Lower lobe of right lung (tissue), 2 donors: ENCODE measurements at regions not wholly inside any gene's neighbourhood (a gene's known extent, or its start where the extent isn't known, plus 50 kb on each side); places are given as distances from the start of the nearest gene placed in this dataset.

ENCODE experiments used
- ATAC-seq, 2 donors: fragments of 200-7000 bp; cut with Tn5 transposase; one replicate each; pipeline ENCODE4 v1.9.1; 2020 to 2022; ENCODE audit warnings: mild to moderate bottlenecking in 2 of 2, moderate library complexity in 2 of 2
- DNase-seq: peaks from one replicate; pipeline ENCODE4 v3.0.0-alpha.2; 2020
- H3K27ac ChIP-seq: fragments of 200-600 bp; one replicate; pipeline ENCODE4 v1.8.0; 2022
- H3K27me3 ChIP-seq: fragments of 200-600 bp; one replicate; pipeline ENCODE4 v1.8.0; 2022; ENCODE audit warnings: low read depth
- H3K36me3 ChIP-seq: fragments of 200-600 bp; one replicate; pipeline ENCODE4 v1.8.0; 2022; ENCODE audit warnings: mild to moderate bottlenecking
- H3K4me1 ChIP-seq: fragments of 200-600 bp; one replicate; pipeline ENCODE4 v1.8.0; 2022
- H3K4me3 ChIP-seq: fragments of 200-600 bp; one replicate; pipeline ENCODE4 v1.8.0; 2022; ENCODE audit warnings: mild to moderate bottlenecking
- H3K9me3 ChIP-seq: fragments of 200-600 bp; one replicate; pipeline ENCODE4 v1.8.0; 2022
- intact Hi-C: fragments of 100-400 bp; cut with DNase I; formaldehyde crosslinking; loops from one replicate; pipeline ENCODE4 v1.11.0; 2022
- TF ChIP-seq, protein P1 (sequence below): fragments of 200-600 bp; IDR thresholded peaks from one replicate; pipeline ENCODE4 v1.8.0; 2022; ENCODE audit warnings: antibody characterized with exemption, mild to moderate bottlenecking
- donor health status: DM: no; HTN: yes; CAD: no; lungs with severe emphysema.

DNA sequence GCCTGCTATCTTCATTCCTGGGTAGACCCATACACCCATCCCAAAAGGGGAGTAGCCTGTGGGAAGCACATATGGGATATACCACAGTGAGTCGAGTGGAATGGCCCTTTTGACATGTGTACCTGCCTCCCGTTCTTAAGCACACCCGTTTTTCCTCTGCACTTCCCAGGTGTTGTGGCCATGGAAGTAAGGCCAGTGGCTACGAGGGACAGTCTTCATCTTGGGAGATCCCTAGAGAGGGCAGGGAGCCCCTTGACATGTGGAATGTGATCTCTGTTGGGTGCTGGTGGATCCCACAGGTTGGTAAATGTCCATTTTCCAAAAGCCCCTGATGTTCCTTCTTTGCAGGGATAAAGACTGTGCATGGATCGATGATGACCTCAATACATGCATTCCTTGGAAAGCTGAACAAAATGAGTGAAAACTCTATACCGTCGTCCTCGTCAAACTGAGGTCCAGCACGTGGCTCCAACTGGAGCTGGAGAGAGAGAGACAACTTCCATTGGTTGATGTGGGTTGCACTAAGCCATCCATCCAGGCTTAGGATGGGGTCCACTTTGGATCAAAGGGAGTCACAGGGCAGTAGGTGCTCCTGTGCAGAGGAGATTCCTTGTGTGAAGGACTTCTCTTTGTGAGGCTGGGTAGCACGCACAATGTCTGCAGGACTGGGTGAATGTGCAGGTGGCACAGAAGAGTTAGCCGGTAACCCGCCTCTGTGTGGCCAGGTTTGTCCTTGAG, 136.8 kb downstream of the SNRPN start:
- TF ChIP-seq, protein P1, sequence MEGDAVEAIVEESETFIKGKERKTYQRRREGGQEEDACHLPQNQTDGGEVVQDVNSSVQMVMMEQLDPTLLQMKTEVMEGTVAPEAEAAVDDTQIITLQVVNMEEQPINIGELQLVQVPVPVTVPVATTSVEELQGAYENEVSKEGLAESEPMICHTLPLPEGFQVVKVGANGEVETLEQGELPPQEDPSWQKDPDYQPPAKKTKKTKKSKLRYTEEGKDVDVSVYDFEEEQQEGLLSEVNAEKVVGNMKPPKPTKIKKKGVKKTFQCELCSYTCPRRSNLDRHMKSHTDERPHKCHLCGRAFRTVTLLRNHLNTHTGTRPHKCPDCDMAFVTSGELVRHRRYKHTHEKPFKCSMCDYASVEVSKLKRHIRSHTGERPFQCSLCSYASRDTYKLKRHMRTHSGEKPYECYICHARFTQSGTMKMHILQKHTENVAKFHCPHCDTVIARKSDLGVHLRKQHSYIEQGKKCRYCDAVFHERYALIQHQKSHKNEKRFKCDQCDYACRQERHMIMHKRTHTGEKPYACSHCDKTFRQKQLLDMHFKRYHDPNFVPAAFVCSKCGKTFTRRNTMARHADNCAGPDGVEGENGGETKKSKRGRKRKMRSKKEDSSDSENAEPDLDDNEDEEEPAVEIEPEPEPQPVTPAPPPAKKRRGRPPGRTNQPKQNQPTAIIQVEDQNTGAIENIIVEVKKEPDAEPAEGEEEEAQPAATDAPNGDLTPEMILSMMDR, result no peak
- DNase-seq (no peak), ATAC-seq (no peak)
- H3K9me3 ChIP-seq, result peaks cover 100% of the 10 kb centered on the region
- intact Hi-C loops, result no loop called here
- no peaks in the 10 kb centered on the region for H3K27me3 ChIP-seq
- no peak overlapping the region for H3K27ac ChIP-seq
- no peak overlapping the region for H3K4me3 ChIP-seq
- peaks cover 70% of the 10 kb centered on the region for H3K36me3 ChIP-seq
- no peaks in the 10 kb centered on the region for H3K4me1 ChIP-seq

- peaks cover 61% of the 10 kb centered on the region for H3K36me3 ChIP-seq
- H3K27ac ChIP-seq, result no peak overlapping the region
- ATAC-seq (no peak), DNase-seq (no peak)
- TF ChIP-seq, protein P1, result no peak
- peaks cover 100% of the 10 kb centered on the region for H3K9me3 ChIP-seq
- no peaks in the 10 kb centered on the region for H3K27me3 ChIP-seq
- no peak overlapping the region for H3K4me3 ChIP-seq
- H3K4me1 ChIP-seq, result no peaks in the 10 kb centered on the region
- intact Hi-C loops, result no loop called here
Measured at GRCh38 chr15:25092661-25093060, 137.9 kb downstream of the SNRPN start.

DNA sequence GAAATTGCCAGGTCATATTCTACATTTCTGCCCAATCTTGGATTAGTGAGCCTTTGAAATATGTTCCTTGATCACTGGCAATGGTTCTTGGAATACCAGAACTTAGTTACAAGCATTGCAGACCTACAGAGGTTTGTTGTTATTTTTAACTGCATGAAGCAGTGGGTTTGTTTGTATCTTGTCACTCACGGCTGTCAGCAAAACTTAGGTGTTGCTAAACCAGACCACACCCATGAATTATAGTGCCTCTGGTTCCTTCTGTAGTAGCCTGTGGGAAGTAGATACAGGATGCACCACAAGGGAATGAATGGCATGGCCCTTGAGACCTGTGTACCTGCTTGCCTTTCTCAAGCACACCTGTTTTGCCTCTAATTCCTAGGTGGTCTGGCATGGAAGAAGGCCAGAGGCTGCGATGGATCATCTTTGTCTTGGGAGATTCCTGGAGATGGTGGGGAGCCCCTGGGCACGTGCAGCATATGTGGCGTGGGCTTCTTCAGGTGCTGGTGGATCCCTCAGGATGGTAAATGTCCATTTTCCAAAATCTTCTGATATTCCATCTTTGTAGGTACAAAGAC, 138.8 kb downstream of the SNRPN start:
- H3K36me3 ChIP-seq, result peaks cover 57% of the 10 kb centered on the region
- TF ChIP-seq, protein P1, result no peak
- H3K9me3 ChIP-seq, result peaks cover 100% of the 10 kb centered on the region
- H3K27me3 ChIP-seq, result no peaks in the 10 kb centered on the region
- H3K4me1 ChIP-seq, result no peaks in the 10 kb centered on the region
- H3K4me3 ChIP-seq, result no peak overlapping the region
- intact Hi-C loops, result no loop called here
- DNase-seq (no peak), ATAC-seq (no peak)
- no peak overlapping the region for H3K27ac ChIP-seq

- Histone ChIP-seq H3K4me3 (no peak overlapping the region), H3K27me3 (no peaks in the 10 kb centered on the region), H3K4me1 (no peaks in the 10 kb centered on the region), H3K9me3 (peaks cover 100% of the 10 kb centered on the region), H3K36me3 (peaks cover 61% of the 10 kb centered on the region), H3K27ac (no peak overlapping the region)
- intact Hi-C loops, result no loop called here
- ATAC-seq (no peak), DNase-seq (no peak)
- TF ChIP-seq, protein P1, result no peak
Measured at GRCh38 chr15:25094066-25094465, 139.3 kb downstream of the SNRPN start.

GRCh38 chr15:25094519-25094918, 139.7 kb downstream of the SNRPN start:
- Histone ChIP-seq H3K27me3 (no peaks in the 10 kb centered on the region), H3K9me3 (peaks cover 100% of the 10 kb centered on the region), H3K36me3 (peaks cover 63% of the 10 kb centered on the region), H3K4me3 (no peak overlapping the region), H3K27ac (no peak overlapping the region), H3K4me1 (no peaks in the 10 kb centered on the region)
- DNase-seq, result no peak
- intact Hi-C loops, result no loop called here
- ATAC-seq, result no peak
- TF ChIP-seq, protein P1, result no peak
